IMR-90 (cell line): ENCODE measurements at regions not wholly inside any gene's neighbourhood (a gene's known extent, or its start where the extent isn't known, plus 50 kb on each side); places are given as distances from the start of the nearest gene placed in this dataset.

Source experiments
- ATAC-seq: fragments of 200-7000 bp; cut with Tn5 transposase; 2 replicates; pipeline ENCODE4 v1.9.1; 2020; ENCODE audit warnings: low read depth, mild to moderate bottlenecking, moderate library complexity
- BruUV-seq: library from RNA; stranded (reverse); fragments of 400-500 nt; replicated peaks from 2 replicates; lab custom pipeline; 2021; lab: Mats Ljungman, UMichigan
- CTCF ChIA-PET: fragments of 300-600 bp; formaldehyde crosslinking; extraction: SDS; loops from one replicate; lab custom pipeline; 2021; ENCODE audit warnings: antibody characterized with exemption; lab: Yijun Ruan, JAX
- POLR2A ChIA-PET: fragments of 300-600 bp; sonication (Branson Sonifier 250); formaldehyde crosslinking; loops from one replicate; lab custom pipeline; 2022; ENCODE audit warnings: antibody characterized with exemption; ENCODE audit not compliant: unreplicated experiment; lab: Charles Lee
- DNase-seq: peaks from one replicate; pipeline ENCODE4 v3.0.0; 2013
- H2AFZ ChIP-seq: replicated peaks from 2 replicates; pipeline ENCODE3; 2013; ENCODE audit warnings: low read length, mild to moderate bottlenecking; ENCODE audit not compliant: poor library complexity
- H2AK5ac ChIP-seq: 2 replicates; pipeline ENCODE4 v1.6.1; 2013; ENCODE audit warnings: low read depth, low read length, inconsistent platforms
- H2AK9ac ChIP-seq: replicated peaks from 2 replicates; pipeline ENCODE3; 2013; ENCODE audit warnings: mild to moderate bottlenecking, low read depth, low read length, moderate library complexity; ENCODE audit not compliant: poor library complexity
- H2BK120ac ChIP-seq: 2 replicates; pipeline ENCODE4 v1.6.1; 2013; ENCODE audit warnings: low read depth, low read length, inconsistent platforms
- H2BK15ac ChIP-seq: 3 replicates; pipeline ENCODE4 v1.6.1; 2013; ENCODE audit warnings: low read depth, low read length, inconsistent platforms
- H2BK20ac ChIP-seq: 2 replicates; pipeline ENCODE4 v1.6.1; 2013; ENCODE audit warnings: low read depth, mild to moderate bottlenecking, inconsistent platforms, low read length, moderate library complexity
- H2BK5ac ChIP-seq: 2 replicates; pipeline ENCODE4 v1.6.1; 2013; ENCODE audit warnings: mild to moderate bottlenecking, low read depth, low read length, inconsistent platforms; ENCODE audit not compliant: poor library complexity, severe bottlenecking
- H3K14ac ChIP-seq: replicated peaks from 2 replicates; pipeline ENCODE4 v1.6.1; 2013; ENCODE audit warnings: low read depth, low read length, inconsistent platforms
- H3K18ac ChIP-seq: 2 replicates; pipeline ENCODE4 v1.6.1; 2013; ENCODE audit warnings: low read depth, low read length, control low read depth
- H3K23ac ChIP-seq: 2 replicates; pipeline ENCODE4 v1.6.1; 2013; ENCODE audit warnings: low read depth, low read length, inconsistent platforms
- H3K27ac ChIP-seq: 2 replicates; pipeline ENCODE4 v1.5.1; 2013; ENCODE audit warnings: mild to moderate bottlenecking, control low read depth, low read length; ENCODE audit not compliant: insufficient read depth
- H3K27me3 ChIP-seq: 2 replicates; pipeline ENCODE4 v1.6.1; 2013; ENCODE audit warnings: low read length; ENCODE audit not compliant: control insufficient read depth, insufficient read depth
- H3K36me3 ChIP-seq: 2 replicates; pipeline ENCODE4 v1.6.1; 2013; ENCODE audit warnings: low read length, mixed read lengths; ENCODE audit not compliant: control insufficient read depth, insufficient read depth
- H3K4ac ChIP-seq: 2 replicates; pipeline ENCODE4 v1.6.1; 2013; ENCODE audit warnings: low read depth, low read length, inconsistent platforms
- H3K4me1 ChIP-seq: 2 replicates; pipeline ENCODE4 v1.6.1; 2013; ENCODE audit warnings: low read length, mixed read lengths; ENCODE audit not compliant: control insufficient read depth, insufficient read depth
- H3K4me2 ChIP-seq: 2 replicates; pipeline ENCODE4 v1.6.1; 2013; ENCODE audit warnings: low read depth, mild to moderate bottlenecking, control low read depth, low read length, moderate library complexity
- H3K4me3 ChIP-seq: 2 replicates; pipeline ENCODE4 v1.5.1; 2013; ENCODE audit warnings: low read depth, mild to moderate bottlenecking, control low read depth, low read length, moderate library complexity; ENCODE audit not compliant: insufficient read depth
- H3K56ac ChIP-seq: 2 replicates; pipeline ENCODE4 v1.6.1; 2013; ENCODE audit warnings: low read length, inconsistent platforms; ENCODE audit not compliant: insufficient read depth; ENCODE audit errors: extremely low read depth
- H3K79me1 ChIP-seq, 2 experiments: 2 replicates each; pipeline ENCODE4 v1.6.1; 2013; ENCODE audit warnings: low read length in 2 of 2, inconsistent platforms in 1 of 2, low read depth in 1 of 2
- H3K9ac ChIP-seq: 2 replicates; pipeline ENCODE4 v1.6.1; 2013; ENCODE audit warnings: low read depth, low read length, control low read depth
- H3K9me1 ChIP-seq: 2 replicates; pipeline ENCODE4 v1.6.1; 2013; ENCODE audit warnings: low read length, inconsistent platforms; ENCODE audit not compliant: insufficient read depth
- H3K9me3 ChIP-seq: 2 replicates; pipeline ENCODE4 v1.6.1; 2013; ENCODE audit warnings: low read length; ENCODE audit not compliant: control insufficient read depth, insufficient read depth
- H4K20me1 ChIP-seq: 2 replicates; pipeline ENCODE4 v1.6.1; 2013; ENCODE audit warnings: low read length, inconsistent platforms; ENCODE audit not compliant: insufficient read depth
- H4K5ac ChIP-seq: 2 replicates; pipeline ENCODE4 v1.6.1; 2013; ENCODE audit warnings: mild to moderate bottlenecking, low read depth, low read length, control low read depth
- H4K8ac ChIP-seq, 2 experiments: 2 replicates each; pipeline ENCODE4 v1.6.1; 2013; ENCODE audit warnings: low read depth in 2 of 2, low read length in 2 of 2, control low read depth in 1 of 2, inconsistent platforms in 1 of 2
- H4K91ac ChIP-seq: 2 replicates; pipeline ENCODE4 v1.6.1; 2013; ENCODE audit warnings: low read depth, low read length, inconsistent platforms; ENCODE audit not compliant: insufficient read depth
- BHLHE40 ChIP-seq: fragments of 150-350 bp; IDR thresholded peaks from 2 replicates; pipeline ENCODE4 v1.6.1; 2016; ENCODE audit warnings: mild to moderate bottlenecking, low read depth, low read length
- CEBPB ChIP-seq: IDR thresholded peaks from 2 replicates; pipeline ENCODE4 v1.6.1; 2012; ENCODE audit warnings: low read depth, low read length, improper control_type of control experiment
- FOS ChIP-seq: fragments of 150-350 bp; IDR thresholded peaks from 2 replicates; pipeline ENCODE4 v1.6.1; 2016; ENCODE audit warnings: low read depth, low read length
- MXI1 ChIP-seq: IDR thresholded peaks from 2 replicates; pipeline ENCODE4 v1.6.1; 2012; ENCODE audit warnings: low read depth, mild to moderate bottlenecking, low read length, moderate library complexity, borderline replicate concordance
- RAD21 ChIP-seq: IDR thresholded peaks from 2 replicates; pipeline ENCODE4 v1.6.1; 2012; ENCODE audit warnings: low read length, improper control_type of control experiment
- RCOR1 ChIP-seq: IDR thresholded peaks from 2 replicates; pipeline ENCODE4 v1.6.1; 2012; ENCODE audit warnings: mild to moderate bottlenecking, low read length, improper control_type of control experiment; ENCODE audit not compliant: insufficient replicate concordance
- SMC3 ChIP-seq: fragments of 150-350 bp; IDR thresholded peaks from 2 replicates; pipeline ENCODE4 v1.6.1; 2016; ENCODE audit warnings: low read depth, mild to moderate bottlenecking, antibody characterized with exemption, low read length, moderate library complexity
- WGBS, 2 experiments: methylation state at CpG; one replicate each; pipeline versions ENCODE4 v1.1.5 to v1.1.7; 2013; ENCODE audit warnings: missing lambda C conversion rate in 2 of 2; ENCODE audit not compliant: insufficient read length in 1 of 2; ENCODE audit errors: extremely low coverage in 2 of 2; 5-methylcytosine and 5-hydroxymethylcytosine counted together
- dilution Hi-C: fragments of 300-500 bp; cut with HindIII; formaldehyde crosslinking; loops from one replicate; pipeline ENCODE4 v1.14.3; 2018; ENCODE audit warnings: low sequenced_read_pairs; ENCODE audit not compliant: unreplicated experiment
- in situ Hi-C: fragments of 300-500 bp; cut with MboI; formaldehyde crosslinking; loops from 3 replicates; pipeline ENCODE4 v1.14.3; 2019; ENCODE audit warnings: low sequenced_read_pairs, inconsistent platforms, mixed read lengths
- intact Hi-C: fragments of 100-400 bp; cut with micrococcal nuclease; formaldehyde crosslinking; loops from 2 replicates; pipeline ENCODE4 v1.10.0; 2022
- TF ChIP-seq, protein P1 (sequence below): fragments of 150-350 bp; IDR thresholded peaks from 2 replicates; pipeline ENCODE4 v1.6.1; 2016; ENCODE audit warnings: low read depth, mild to moderate bottlenecking, low read length, moderate library complexity, borderline replicate concordance

DNA sequence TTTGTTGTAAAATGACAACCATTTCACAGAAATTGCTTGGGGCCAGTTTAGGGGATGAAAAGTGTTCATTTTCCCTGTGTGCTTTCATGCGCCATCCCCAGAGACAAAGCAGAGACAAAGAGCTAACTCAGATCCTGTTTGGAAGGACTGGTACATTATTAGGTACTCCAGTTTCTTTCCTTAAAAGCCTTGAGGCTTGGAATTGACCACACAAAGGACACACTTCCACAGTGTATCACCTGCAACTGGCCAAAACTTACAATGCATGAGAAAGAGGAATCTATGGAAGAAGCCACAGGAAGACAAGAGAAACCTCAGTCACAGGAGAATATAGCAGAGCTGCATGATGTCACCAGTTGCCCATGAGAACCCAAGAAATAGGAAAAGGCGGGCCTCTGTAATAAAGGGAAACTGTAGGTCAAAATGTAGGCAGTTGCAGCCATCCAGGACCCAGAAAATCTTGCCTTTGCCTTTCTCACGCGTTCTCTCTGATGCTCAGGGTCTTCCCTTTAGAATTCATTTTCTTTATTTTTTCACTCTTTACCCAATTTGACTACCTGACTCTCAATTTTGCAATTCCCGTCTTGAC, 339.0 kb downstream of the RMST start:
- no peak overlapping the region for H3K14ac ChIP-seq
- H4K91ac ChIP-seq, result no peak overlapping the region
- no peaks in the 10 kb centered on the region for H3K27me3 ChIP-seq
- DNase-seq (no peak), ATAC-seq (no peak)
- no peak overlapping the region for H4K8ac ChIP-seq
- no peak overlapping the region for H3K18ac ChIP-seq
- CTCF ChIA-PET, result no interaction called here
- no peak overlapping the region for H3K4ac ChIP-seq
- no peak overlapping the region for H3K4me3 ChIP-seq
- in situ Hi-C loops (no loop called here), dilution Hi-C loops (no loop called here), intact Hi-C loops (no loop called here)
- H3K23ac ChIP-seq, result no peak overlapping the region
- H3K4me2 ChIP-seq, result no peak overlapping the region
- no peaks in the 10 kb centered on the region for H4K20me1 ChIP-seq
- H2AK9ac ChIP-seq, result no peak overlapping the region
- no peaks in the 10 kb centered on the region for H3K9me1 ChIP-seq
- no peak overlapping the region for H3K9ac ChIP-seq
- H3K79me1 ChIP-seq, result no peaks in the 10 kb centered on the region
- no TSS peak for BruUV-seq
- H2AK5ac ChIP-seq, result no peak overlapping the region
- no peaks in the 10 kb centered on the region for H3K36me3 ChIP-seq
- H2BK20ac ChIP-seq, result no peak overlapping the region
- no peak overlapping the region for H3K27ac ChIP-seq
- no peak overlapping the region for H2BK15ac ChIP-seq
- no peaks in the 10 kb centered on the region for H3K4me1 ChIP-seq
- H2AFZ ChIP-seq, result no peak overlapping the region
- H2BK120ac ChIP-seq, result no peak overlapping the region
- TF ChIP-seq BHLHE40 (no peak), MXI1 (no peak), CEBPB (no peak), FOS (no peak), SMC3 (no peak), RCOR1 (no peak), RAD21 (no peak)
- TF ChIP-seq, protein P1, sequence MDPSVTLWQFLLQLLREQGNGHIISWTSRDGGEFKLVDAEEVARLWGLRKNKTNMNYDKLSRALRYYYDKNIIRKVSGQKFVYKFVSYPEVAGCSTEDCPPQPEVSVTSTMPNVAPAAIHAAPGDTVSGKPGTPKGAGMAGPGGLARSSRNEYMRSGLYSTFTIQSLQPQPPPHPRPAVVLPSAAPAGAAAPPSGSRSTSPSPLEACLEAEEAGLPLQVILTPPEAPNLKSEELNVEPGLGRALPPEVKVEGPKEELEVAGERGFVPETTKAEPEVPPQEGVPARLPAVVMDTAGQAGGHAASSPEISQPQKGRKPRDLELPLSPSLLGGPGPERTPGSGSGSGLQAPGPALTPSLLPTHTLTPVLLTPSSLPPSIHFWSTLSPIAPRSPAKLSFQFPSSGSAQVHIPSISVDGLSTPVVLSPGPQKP, result no peak
- WGBS, 2 experiments, result 43% methylated on average over 1 of the region's 5 CpGs; no CpG with 5 or more reads in 1 of the 2 experiments
- H4K5ac ChIP-seq, result no peak overlapping the region
- no peak overlapping the region for H3K56ac ChIP-seq
- H2BK5ac ChIP-seq, result no peak overlapping the region
- H3K9me3 ChIP-seq, result peaks cover 19% of the 10 kb centered on the region
- POLR2A ChIA-PET, result no interaction called here
